H1 (cell line): ENCODE measurements at regions not wholly inside any gene's neighbourhood (a gene's known extent, or its start where the extent isn't known, plus 50 kb on each side); places are given as distances from the start of the nearest gene placed in this dataset.

Experiments
- CTCF ChIP-seq, 3 experiments: IDR thresholded peaks; 1 replicate in 2 of 3; 2 replicates in 1 of 3; pipeline versions ENCODE4 v1.5.1 to v1.6.1; 2011; ENCODE audit warnings: low read length in 3 of 3, mild to moderate bottlenecking in 3 of 3, inconsistent platforms in 2 of 3, low read depth in 1 of 3, moderate library complexity in 1 of 3; ENCODE audit not compliant: insufficient read depth in 1 of 3; ENCODE audit errors: control extremely low read depth in 1 of 3
- HDAC6 ChIP-seq: IDR thresholded peaks from one replicate; pipeline ENCODE4 v1.7.1; 2012; ENCODE audit warnings: low read depth, mild to moderate bottlenecking, inconsistent platforms, low read length, moderate library complexity
- PHF8 ChIP-seq: fragments of 200-600 bp; sonication (generic); conservative IDR thresholded peaks from 2 replicates; pipeline ENCODE4 v1.7.1; 2012; ENCODE audit warnings: low read depth, mild to moderate bottlenecking, inconsistent platforms, low read length, moderate library complexity
- SP1 ChIP-seq: IDR thresholded peaks from 2 replicates; pipeline ENCODE4 v1.6.1; 2011; ENCODE audit warnings: low read depth, low read length

- no peak for TF ChIP-seq SP1
- TF ChIP-seq PHF8 = no peak
- no peak for TF ChIP-seq CTCF (IDR thresholded peaks at IDR 0.05; ENCODE audit: control extremely low read depth in 1 of 3, insufficient read depth in 1 of 3, low read depth in 1 of 3, low read length in 3 of 3)
- TF ChIP-seq HDAC6 = no peak
These were observed 602.2 kb upstream of the CXADR start (continued) for GRCh38 chr21:16910435-16911165.
